RWPE1 (cell line): ENCODE measurements at regions not wholly inside any gene's neighbourhood (a gene's known extent, or its start where the extent isn't known, plus 50 kb on each side); places are given as distances from the start of the nearest gene placed in this dataset.

Source experiments
- CTCF ChIA-PET: fragments of 350-600 bp; sonication (Branson Sonifier 250); formaldehyde crosslinking; extraction: SDS; loops from one replicate; lab custom pipeline; 2021; lab: Yijun Ruan, JAX
- POLR2A ChIA-PET: fragments of 400-600 bp; formaldehyde crosslinking; extraction: SDS; loops from one replicate; lab custom pipeline; 2020; ENCODE audit warnings: antibody characterized with exemption; ENCODE audit not compliant: low non-redundant PET; lab: Yijun Ruan, JAX
- DNase-seq: peaks from one replicate; pipeline ENCODE4 v3.0.0; 2012; ENCODE audit warnings: low spot score
- H3K27ac ChIP-seq: fragments of 450-650 bp; 2 replicates; pipeline ENCODE4 v1.5.1; 2017
- CTCF ChIP-seq: fragments of 450-650 bp; conservative IDR thresholded peaks from 2 replicates; pipeline ENCODE4 v1.5.1; 2017; ENCODE audit warnings: low read depth, mild to moderate bottlenecking

- CTCF ChIA-PET, result interaction anchor here (0.5 kb wide), 1 partner anchor 135 kb away, joined by 3 read pairs; no protein-coding TSS in a partner anchor
- DNase-seq, result no peak
- TF ChIP-seq CTCF, result no peak
- no peak overlapping the region for H3K27ac ChIP-seq
- POLR2A ChIA-PET, result no interaction called here
These were observed 165.5 kb upstream of the LRIG1 start for GRCh38 chr3:66666362-66666761.

GRCh38 chr3:66667263-66667662 is 166.4 kb upstream of the LRIG1 start:
- no peak for DNase-seq
- ChIA-PET CTCF (no interaction called here), POLR2A (no interaction called here)
- H3K27ac ChIP-seq, result no peak overlapping the region
- no peak for TF ChIP-seq CTCF

GRCh38 chr3:66671291-66671690 is 170.5 kb upstream of the LRIG1 start:
- ChIA-PET CTCF (no interaction called here), POLR2A (no interaction called here)
- TF ChIP-seq CTCF, result no peak

GRCh38 chr3:66672830-66673229 is 172.0 kb upstream of the LRIG1 start:
- ChIA-PET CTCF (no interaction called here), POLR2A (no interaction called here)
- no peak overlapping the region for H3K27ac ChIP-seq
- no peak for TF ChIP-seq CTCF
- no peak for DNase-seq

More at GRCh38 chr3:66671291-66671690, 170.5 kb upstream of the LRIG1 start:
- DNase-seq, result no peak
- no peak overlapping the region for H3K27ac ChIP-seq

GRCh38 chr3:66673293-66673692 is 172.5 kb upstream of the LRIG1 start:
- no peak overlapping the region for H3K27ac ChIP-seq
- DNase-seq, result no peak
- TF ChIP-seq CTCF, result no peak
- ChIA-PET POLR2A (no interaction called here), CTCF (no interaction called here)

- ChIA-PET CTCF (no interaction called here), POLR2A (no interaction called here)
- no peak for DNase-seq
- H3K27ac ChIP-seq, result no peak overlapping the region
- no peak for TF ChIP-seq CTCF
These were observed 174.5 kb upstream of the LRIG1 start for GRCh38 chr3:66675366-66675765.
